GM18867 (cell line): ENCODE measurements at regions not wholly inside any gene's neighbourhood (a gene's known extent, or its start where the extent isn't known, plus 50 kb on each side); places are given as distances from the start of the nearest gene placed in this dataset.

Experiments used
- ATAC-seq: cut with Tn5 transposase; IDR thresholded peaks from one replicate; pipeline ENCODE4 v1.9.1; 2021; ENCODE audit warnings: mild to moderate bottlenecking, moderate library complexity; ENCODE audit not compliant: unreplicated experiment

DNA sequence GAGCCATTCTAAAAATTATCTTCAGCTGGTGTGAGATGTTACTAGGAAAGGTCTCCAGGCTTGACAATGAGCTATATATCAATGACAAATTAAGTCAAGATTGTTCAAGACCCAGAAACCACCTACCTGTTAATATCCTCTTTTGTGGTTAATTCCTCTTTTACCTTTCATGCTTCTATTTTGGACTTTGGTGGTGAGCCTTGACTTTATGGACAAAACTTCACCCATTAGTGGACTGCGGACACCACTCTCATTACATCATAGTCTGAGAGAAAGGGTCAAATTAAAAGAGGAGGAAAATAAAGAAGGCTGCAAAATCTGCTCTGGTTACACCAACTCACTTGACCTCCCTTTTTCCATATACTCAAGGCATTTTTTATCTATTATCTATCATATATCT, 271.5 kb upstream of the TTC14 start:
- ATAC-seq, result no peak

DNA sequence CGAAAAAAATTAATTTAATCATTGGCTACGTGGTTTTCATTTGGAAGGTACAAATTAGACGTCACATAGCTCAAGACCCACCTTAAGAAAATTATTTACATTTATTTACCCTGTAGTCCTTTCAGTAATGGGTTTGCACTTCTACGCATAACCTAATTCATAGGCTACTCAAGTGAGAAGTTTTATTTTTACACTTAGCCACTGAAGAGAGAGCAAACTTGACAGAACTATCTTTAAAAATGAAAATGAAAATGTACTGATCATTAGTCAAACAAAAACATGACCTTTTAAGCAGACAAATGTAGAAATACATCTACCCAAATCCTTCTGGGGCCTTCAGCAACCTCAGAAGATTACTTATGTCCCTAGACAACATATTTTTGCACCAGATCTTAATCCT, 269.4 kb upstream of the TTC14 start:
- peak; percentile 83 for ATAC-seq

DNA sequence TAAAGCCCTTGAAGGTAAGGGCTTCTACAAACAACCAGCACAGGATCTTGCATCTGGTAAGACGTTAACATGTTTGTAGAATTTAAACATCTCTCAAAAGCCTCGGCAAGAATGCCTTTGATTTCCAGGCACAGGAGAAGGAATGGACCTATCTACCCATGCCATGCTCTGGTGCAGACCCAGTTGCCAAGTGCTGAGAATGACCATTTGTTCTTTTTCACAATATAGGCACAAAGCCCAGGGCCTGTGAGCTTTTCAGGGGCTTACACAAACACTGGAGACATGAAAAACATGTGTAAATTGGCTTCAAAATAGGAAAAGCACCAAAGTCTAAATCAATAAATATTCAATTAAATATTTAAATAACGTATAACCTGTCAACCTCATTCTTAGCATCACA, 266.9 kb upstream of the TTC14 start:
- no peak for ATAC-seq

DNA sequence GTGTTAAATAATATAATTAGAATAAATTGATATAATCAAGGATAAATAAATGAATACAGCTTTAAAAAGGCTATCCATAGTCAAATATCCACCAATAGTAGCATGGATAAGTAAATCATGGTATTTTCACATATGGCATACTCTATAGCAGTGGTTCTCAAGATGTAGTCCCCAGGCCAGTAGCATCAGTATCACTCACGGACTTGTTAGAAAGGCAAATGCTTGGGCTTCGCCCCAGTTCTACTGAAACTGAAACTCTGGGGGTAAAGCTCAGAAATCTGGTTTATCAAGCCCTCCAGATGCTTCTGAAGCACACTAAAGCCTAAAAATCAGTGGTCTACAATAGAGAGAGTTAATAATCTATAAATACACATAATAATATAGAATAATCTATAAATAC, 261.6 kb upstream of the TTC14 start:
- no peak for ATAC-seq

DNA sequence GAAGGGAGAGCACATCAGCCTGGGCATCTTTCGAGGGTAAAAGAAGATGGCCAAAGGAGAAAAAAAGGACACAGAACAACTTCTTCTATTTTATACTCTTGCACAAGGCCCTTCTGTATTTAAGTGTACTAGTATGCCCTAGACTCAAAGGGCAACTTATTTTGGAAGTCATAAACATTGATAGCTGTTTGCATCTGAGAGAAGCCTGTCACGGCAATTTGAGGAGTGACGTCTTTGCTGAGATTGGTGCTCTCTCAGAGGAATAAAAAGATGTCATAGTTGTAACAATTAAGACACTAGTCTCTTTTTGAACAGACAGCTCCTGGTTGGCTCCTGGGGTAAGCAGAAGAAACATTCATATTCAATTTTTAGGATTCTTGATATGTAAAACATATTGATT, 260.4 kb upstream of the TTC14 start:
- no peak for ATAC-seq

DNA sequence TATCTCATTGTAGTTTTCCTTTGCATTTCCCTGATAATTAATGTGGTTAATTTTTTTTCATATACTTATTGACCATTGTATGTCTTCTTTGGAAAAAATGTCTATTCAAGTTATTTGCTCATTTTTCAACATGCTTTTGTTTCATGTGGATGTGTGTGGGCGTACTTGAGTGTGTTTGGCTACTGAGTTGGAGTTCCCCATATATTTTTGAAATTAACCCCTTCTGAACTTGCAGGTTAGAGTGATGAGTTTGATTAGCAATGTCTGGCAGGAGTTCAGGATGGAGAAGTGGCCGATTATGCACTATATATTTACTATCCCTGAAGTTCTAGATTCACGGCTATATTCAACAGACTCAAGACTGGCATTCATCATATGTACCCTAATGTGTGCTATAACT, 250.4 kb upstream of the TTC14 start:
- ATAC-seq, result no peak

GRCh38 chr3:180352261-180352660, 249.7 kb upstream of the TTC14 start:
- ATAC-seq, result no peak

DNA sequence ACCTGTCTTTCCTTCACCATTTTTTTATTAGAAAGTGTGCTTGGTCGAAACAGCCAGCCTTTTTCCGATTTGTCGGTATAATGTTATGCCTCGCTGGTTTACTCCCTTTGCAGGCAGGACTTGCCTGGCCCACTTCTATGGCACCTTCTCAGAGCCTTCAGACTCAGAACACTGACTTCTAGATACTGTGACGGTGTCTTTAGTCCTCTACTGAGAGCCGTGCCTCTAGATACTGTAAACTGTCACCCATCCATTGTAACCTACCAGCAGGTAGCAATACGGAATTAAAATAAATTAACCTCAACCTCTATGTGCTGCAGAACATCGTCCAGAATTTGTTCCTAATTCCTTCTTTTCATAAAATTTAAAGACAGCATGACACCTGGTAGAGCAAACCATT, 247.7 kb upstream of the TTC14 start:
- ATAC-seq, result no peak

DNA sequence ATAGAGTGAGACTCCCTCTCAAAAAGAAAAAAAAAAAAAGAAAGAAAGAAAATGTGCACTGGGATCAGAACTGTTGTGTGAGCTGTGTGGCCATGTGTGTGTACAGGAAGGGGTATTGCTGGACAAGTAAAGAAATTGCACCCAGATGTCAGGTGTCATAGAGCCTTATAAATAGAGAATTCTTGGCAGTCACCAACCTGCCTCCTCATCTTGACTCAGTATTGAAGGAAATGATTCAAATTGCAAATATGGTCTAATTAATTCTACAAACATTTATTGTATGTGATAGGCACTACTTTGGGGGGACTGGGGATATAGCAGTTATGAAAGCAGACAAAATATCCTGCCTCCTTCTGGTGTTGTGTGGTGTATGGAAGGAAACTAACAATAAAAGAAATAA, 243.8 kb upstream of the TTC14 start:
- no peak for ATAC-seq

- no peak for ATAC-seq
Measured at GRCh38 chr3:180359061-180359952, 242.7 kb upstream of the TTC14 start.

DNA sequence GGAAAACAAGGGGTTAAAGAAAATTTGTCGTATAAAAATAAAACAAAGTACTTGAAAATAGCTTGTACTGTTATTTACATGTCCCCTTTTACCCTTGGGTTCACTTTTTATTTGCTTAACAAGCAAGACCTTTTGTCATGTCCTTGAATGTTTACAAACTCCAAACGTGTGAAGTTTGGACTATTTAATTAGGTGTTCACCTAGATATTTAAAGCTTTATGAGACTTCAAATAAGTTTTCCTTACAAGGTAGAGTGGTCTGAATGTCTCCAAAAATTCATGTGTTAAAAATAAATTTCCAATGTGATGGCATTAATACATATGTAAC, 242.0 kb upstream of the TTC14 start:
- ATAC-seq, result no peak

- ATAC-seq, result no peak
Measured at GRCh38 chr3:180362081-180362480, 239.9 kb upstream of the TTC14 start.

GRCh38 chr3:180375831-180376230, 226.1 kb upstream of the TTC14 start:
- no peak for ATAC-seq

- ATAC-seq, result no peak
Measured at GRCh38 chr3:180378496-180378895, 223.5 kb upstream of the TTC14 start.

DNA sequence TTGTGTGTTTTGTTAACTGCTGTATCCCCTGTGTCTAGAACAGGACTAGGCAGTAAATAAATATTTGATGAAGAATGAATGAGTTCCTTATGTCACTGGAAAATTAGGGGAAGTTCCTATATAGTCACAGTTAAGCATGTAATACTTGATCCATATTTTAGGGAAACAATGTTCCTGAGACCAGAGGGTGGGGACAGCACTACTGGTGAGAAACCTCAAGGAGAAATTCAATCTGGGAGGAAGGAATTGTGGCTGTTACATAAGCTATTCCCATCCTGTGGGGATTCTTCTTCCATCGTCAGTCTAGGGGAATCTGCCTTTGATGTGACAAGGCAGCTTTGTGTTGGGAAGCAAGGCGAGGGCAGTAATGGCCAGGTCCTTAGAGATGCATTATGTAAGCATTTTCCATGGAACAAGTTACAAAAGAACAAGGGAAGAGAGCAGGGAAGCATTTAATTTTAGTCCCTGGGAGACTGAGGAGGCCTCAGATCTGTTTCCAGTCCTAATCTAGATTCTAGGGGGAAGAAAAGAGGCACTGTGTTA, 219.3 kb upstream of the TTC14 start:
- ATAC-seq, result no peak

DNA sequence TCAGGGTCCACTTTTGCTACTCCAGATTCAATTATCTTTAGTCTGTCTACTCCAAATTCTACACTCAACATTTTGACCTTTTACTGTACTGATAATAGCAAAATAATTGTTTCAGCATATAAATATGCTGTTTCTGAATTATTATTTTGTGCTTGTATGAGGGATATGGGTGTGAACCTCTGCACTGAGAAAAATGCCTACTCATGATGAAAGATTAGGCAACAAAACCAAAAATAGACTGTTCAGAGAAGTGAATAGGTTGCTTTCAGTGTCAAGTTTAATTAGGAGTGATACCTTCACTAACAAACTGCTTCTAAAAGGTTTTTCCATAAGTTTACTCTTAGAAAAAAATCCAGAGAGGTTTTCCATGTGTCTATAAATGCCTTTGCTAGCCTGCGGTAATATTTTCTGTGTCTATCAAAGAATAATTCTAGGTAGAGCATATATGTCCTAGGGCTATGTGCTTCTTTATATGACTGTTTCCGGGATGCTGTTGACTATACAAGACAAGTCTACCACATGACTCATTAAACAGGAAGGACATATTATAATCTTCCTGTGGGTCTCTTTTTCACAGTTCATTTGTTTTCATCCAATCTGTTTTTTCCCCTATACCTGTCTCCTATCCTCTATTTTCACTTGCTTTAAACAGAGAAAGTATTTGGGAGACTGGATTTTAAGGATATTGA, 218.5 kb upstream of the TTC14 start:
- no peak for ATAC-seq

GRCh38 chr3:180390313-180390712, 211.7 kb upstream of the TTC14 start:
- peak; percentile 63 for ATAC-seq

DNA sequence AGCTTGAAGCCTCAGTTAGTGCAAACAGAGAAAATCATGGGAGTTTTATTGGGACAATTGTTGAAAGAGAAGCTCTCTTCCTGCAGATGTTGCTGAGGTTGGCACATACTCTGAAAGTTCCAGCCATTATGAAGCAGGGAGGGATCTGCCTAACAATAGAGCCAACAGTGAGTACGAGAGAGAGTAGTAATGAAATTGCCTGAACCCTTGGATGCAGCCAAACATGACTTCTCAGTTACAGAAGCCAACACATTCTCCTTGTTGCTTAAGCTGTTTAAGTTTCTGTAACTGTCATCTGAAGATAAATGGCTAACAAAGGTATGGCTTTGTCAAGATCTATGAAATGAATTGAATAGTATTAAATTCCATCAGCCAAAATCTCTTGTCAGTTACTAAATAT, 211.0 kb upstream of the TTC14 start:
- no peak for ATAC-seq

DNA sequence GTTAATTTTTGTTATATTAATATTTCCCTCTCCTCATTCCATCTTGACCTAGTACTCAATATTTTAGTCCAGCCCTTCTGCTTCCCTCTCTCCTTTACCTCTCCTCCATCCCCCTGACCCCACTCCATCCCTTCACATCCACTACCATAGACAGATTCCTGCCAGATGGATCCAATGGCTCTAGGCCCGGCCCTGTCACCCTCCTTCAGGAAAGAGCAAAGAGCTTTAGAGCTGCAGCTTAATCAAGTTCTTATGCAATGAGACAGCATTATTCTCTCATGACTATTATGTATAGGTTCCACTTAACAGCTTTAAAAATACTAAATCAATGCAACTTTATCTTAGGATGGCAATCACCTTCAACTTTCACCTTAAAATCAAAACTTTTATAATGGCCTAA, 200.7 kb upstream of the TTC14 start:
- ATAC-seq, result no peak

GRCh38 chr3:180402471-180403073, 199.4 kb upstream of the TTC14 start:
- peak; percentile 82 for ATAC-seq

DNA sequence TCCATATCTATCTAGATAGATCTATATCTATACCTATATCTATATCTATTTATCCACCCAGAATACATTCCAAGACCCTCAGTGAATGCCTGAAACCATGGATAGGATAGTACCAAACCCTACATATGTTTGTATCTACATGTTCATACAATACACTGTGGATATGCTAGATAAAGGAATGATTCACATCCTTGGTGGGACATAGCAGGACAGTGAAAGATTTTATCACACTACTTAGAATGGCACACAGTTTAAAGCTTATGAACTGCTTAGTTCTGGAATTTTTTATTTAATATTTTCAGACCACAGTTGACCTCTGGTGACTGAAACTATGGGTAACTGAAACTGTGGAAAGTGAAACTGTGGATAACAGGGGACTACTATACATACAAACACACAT, 198.8 kb upstream of the TTC14 start:
- ATAC-seq, result no peak

- peak; percentile 40 for ATAC-seq
Measured at GRCh38 chr3:180408654-180409053, 193.3 kb upstream of the TTC14 start.
